ENCODE measurements at regions not wholly inside any gene's neighbourhood (a gene's known extent, or its start where the extent isn't known, plus 50 kb on each side); places are given as distances from the start of the nearest gene placed in this dataset.

DNA sequence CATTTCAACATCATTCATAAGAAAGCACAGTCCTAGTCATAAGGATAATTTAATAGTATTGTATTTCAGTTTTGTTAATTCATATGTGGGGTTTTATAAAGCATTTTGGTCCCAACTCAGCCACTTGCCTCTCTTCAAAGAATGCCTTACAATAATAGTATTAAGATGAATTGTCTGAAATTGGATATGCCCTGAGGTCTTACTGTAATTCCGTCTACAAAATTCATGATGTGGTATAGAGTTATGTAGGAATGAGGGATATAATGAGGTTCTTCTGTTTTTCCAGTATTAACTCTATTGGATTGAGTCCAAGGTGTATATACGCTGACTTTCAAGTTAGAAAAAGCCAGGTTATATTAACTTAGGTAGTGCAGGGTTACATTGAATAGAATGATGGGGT, 177.0 kb downstream of the GOLIM4 start:
- TF ChIP-seq, protein P1, sequence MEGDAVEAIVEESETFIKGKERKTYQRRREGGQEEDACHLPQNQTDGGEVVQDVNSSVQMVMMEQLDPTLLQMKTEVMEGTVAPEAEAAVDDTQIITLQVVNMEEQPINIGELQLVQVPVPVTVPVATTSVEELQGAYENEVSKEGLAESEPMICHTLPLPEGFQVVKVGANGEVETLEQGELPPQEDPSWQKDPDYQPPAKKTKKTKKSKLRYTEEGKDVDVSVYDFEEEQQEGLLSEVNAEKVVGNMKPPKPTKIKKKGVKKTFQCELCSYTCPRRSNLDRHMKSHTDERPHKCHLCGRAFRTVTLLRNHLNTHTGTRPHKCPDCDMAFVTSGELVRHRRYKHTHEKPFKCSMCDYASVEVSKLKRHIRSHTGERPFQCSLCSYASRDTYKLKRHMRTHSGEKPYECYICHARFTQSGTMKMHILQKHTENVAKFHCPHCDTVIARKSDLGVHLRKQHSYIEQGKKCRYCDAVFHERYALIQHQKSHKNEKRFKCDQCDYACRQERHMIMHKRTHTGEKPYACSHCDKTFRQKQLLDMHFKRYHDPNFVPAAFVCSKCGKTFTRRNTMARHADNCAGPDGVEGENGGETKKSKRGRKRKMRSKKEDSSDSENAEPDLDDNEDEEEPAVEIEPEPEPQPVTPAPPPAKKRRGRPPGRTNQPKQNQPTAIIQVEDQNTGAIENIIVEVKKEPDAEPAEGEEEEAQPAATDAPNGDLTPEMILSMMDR (IDR thresholded peaks at IDR 0.05; ENCODE audit: low read depth, low read length): no peak
- no peak for TF ChIP-seq POLR2A (IDR thresholded peaks at IDR 0.05; ENCODE audit: extremely low read depth, insufficient read length)
- TF ChIP-seq, protein P2, sequence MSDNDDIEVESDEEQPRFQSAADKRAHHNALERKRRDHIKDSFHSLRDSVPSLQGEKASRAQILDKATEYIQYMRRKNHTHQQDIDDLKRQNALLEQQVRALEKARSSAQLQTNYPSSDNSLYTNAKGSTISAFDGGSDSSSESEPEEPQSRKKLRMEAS (IDR thresholded peaks at IDR 0.05; ENCODE audit: low read depth, low read length): no peak

Data from NB4 (cell line).